ENCODE measurements at regions not wholly inside any gene's neighbourhood (a gene's known extent, or its start where the extent isn't known, plus 50 kb on each side); places are given as distances from the start of the nearest gene placed in this dataset.

DNA sequence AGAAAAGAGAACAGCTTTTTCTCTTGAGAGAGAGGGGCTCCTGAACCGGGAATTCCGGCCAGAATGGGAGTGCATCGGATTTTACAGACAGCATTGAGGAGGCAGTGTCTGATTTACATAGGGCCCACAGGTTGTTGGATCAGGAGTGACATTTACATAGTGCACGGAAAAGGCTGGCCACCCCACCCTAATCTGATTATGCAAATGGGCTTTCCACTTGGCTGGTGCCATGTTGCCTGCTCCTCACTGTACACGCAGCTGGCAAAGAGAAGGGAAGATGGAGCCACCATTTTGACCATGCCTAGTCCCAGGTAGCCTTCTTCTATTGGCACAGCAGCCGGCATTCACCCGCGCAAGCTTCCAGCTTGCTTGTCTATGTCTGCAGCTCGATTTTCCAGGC lies 77.5 kb upstream of the FAM171A1 start:
- TF ChIP-seq POLR2AphosphoS5 (IDR thresholded peaks at IDR 0.05; ENCODE audit: low read depth, low read length) (no peak), SIN3A (IDR thresholded peaks at IDR 0.05; ENCODE audit: borderline replicate concordance, insufficient read depth, low read length) (no peak)
- TF ChIP-seq, protein P1, sequence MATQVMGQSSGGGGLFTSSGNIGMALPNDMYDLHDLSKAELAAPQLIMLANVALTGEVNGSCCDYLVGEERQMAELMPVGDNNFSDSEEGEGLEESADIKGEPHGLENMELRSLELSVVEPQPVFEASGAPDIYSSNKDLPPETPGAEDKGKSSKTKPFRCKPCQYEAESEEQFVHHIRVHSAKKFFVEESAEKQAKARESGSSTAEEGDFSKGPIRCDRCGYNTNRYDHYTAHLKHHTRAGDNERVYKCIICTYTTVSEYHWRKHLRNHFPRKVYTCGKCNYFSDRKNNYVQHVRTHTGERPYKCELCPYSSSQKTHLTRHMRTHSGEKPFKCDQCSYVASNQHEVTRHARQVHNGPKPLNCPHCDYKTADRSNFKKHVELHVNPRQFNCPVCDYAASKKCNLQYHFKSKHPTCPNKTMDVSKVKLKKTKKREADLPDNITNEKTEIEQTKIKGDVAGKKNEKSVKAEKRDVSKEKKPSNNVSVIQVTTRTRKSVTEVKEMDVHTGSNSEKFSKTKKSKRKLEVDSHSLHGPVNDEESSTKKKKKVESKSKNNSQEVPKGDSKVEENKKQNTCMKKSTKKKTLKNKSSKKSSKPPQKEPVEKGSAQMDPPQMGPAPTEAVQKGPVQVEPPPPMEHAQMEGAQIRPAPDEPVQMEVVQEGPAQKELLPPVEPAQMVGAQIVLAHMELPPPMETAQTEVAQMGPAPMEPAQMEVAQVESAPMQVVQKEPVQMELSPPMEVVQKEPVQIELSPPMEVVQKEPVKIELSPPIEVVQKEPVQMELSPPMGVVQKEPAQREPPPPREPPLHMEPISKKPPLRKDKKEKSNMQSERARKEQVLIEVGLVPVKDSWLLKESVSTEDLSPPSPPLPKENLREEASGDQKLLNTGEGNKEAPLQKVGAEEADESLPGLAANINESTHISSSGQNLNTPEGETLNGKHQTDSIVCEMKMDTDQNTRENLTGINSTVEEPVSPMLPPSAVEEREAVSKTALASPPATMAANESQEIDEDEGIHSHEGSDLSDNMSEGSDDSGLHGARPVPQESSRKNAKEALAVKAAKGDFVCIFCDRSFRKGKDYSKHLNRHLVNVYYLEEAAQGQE (IDR thresholded peaks at IDR 0.05; ENCODE audit: insufficient read depth in 1 of 2, low read depth in 2 of 2, low read length in 2 of 2) = no peak

Data from PFSK-1 (cell line).